ENCODE measurements at regions not wholly inside any gene's neighbourhood (a gene's known extent, or its start where the extent isn't known, plus 50 kb on each side); places are given as distances from the start of the nearest gene placed in this dataset.

DNA sequence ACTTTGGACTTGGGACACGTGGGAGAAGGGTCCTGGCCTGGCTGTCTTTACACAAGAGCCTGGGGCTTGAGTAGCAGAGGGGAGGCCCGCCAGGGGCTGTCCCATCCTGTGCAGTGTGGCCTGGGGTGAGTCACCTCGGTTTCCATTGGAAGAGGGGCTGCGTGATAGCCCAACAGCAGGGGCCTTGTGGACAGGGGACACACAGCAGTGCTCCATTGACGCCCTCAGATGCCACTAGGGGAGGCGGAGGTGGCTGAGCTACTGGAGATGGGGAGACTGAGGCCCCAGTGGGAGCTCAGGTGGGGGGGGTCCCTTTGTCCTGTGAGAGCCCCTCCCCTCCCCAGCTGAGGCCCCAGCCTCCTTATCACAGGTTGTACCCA, 50.0 kb upstream of the RNU6ATAC start:
- no peaks in the 10 kb centered on the region for H3K4me1 Mint-ChIP-seq (ENCODE audit: low read depth in 2 of 2)
- no peaks in the 10 kb centered on the region for H3K9me3 Mint-ChIP-seq
- no peak for ATAC-seq
- no peaks in the 10 kb centered on the region for H3K36me3 Mint-ChIP-seq
- no peak overlapping the region for H3K4me3 Mint-ChIP-seq
- no peaks in the 10 kb centered on the region for H3K27me3 Mint-ChIP-seq
- DNase-seq (ENCODE audit: low spot score): no peak
- H3K27ac Mint-ChIP-seq: no peak overlapping the region

GRCh38 chr9:134214766-134215419, 50.5 kb upstream of the RNU6ATAC start:
- H3K27ac Mint-ChIP-seq: no peak overlapping the region
- DNase-seq (ENCODE audit: low spot score): no peak
- no peaks in the 10 kb centered on the region for H3K36me3 Mint-ChIP-seq
- no peaks in the 10 kb centered on the region for H3K27me3 Mint-ChIP-seq
- no peaks in the 10 kb centered on the region for H3K9me3 Mint-ChIP-seq
- H3K4me3 Mint-ChIP-seq: no peak overlapping the region
- no peaks in the 10 kb centered on the region for H3K4me1 Mint-ChIP-seq (ENCODE audit: low read depth in 2 of 2)
- ATAC-seq: no peak

DNA sequence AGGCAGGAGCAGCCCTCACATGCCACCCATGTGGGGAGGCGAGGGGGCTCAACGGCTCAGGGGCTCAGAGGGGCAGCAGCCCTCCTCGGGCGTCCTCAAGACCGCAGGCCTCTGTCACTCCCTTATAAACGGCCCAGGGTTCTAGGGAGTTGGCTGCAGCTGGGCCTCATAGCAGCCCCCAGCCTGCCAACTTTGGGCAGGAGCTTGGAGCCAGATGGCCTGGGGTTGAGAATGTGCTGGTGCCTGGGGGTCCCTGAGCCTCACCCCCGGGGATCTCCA, 51.0 kb upstream of the RNU6ATAC start:
- no peak overlapping the region for H3K4me3 Mint-ChIP-seq
- H3K27me3 Mint-ChIP-seq: no peaks in the 10 kb centered on the region
- H3K27ac Mint-ChIP-seq: no peak overlapping the region
- ATAC-seq (no peak), DNase-seq (ENCODE audit: low spot score) (no peak)
- no peaks in the 10 kb centered on the region for H3K4me1 Mint-ChIP-seq (ENCODE audit: low read depth in 2 of 2)
- H3K9me3 Mint-ChIP-seq: no peaks in the 10 kb centered on the region
- H3K36me3 Mint-ChIP-seq: no peaks in the 10 kb centered on the region

- Mint-ChIP-seq H3K27ac (no peak overlapping the region), H3K36me3 (no peaks in the 10 kb centered on the region), H3K9me3 (no peaks in the 10 kb centered on the region), H3K4me3 (no peak overlapping the region), H3K27me3 (no peaks in the 10 kb centered on the region), H3K4me1 (ENCODE audit: low read depth in 2 of 2) (no peaks in the 10 kb centered on the region)
- ATAC-seq: no peak
- no peak for DNase-seq (ENCODE audit: low spot score)
Observed at GRCh38 chr9:134215699-134216448, 51.5 kb upstream of the RNU6ATAC start.

DNA sequence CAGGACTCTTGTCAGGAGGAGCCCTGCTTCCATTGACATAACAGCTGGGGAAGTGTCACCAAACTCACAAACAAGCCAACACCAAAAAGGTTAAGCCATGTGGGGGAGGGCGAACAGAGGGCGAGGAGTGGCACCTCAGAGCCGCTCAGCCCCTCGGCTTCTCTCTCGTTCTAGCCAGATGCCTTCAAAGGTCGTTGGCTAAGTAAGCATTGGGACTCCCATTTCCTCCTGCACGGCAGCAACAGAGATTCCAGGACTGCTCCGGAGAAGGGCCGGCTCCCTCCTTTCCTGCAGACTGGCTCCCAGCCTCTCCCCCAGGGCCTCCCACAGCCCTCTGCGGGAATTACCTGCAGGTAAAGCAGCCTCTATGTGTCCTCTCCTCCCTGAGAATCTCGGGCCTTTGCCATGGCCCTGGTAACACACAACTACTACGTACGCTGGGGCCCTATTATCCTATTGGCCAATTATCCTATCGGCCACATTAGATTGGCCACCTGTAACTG, 52.1 kb upstream of the RNU6ATAC start:
- no peaks in the 10 kb centered on the region for H3K4me1 Mint-ChIP-seq (ENCODE audit: low read depth in 2 of 2)
- no peaks in the 10 kb centered on the region for H3K27me3 Mint-ChIP-seq
- H3K27ac Mint-ChIP-seq: no peak overlapping the region
- ATAC-seq (no peak), DNase-seq (ENCODE audit: low spot score) (no peak)
- no peak overlapping the region for H3K4me3 Mint-ChIP-seq
- no peaks in the 10 kb centered on the region for H3K9me3 Mint-ChIP-seq
- H3K36me3 Mint-ChIP-seq: no peaks in the 10 kb centered on the region

GRCh38 chr9:134216961-134217360, 52.6 kb upstream of the RNU6ATAC start:
- no peaks in the 10 kb centered on the region for H3K9me3 Mint-ChIP-seq
- H3K36me3 Mint-ChIP-seq: no peaks in the 10 kb centered on the region
- H3K27me3 Mint-ChIP-seq: no peaks in the 10 kb centered on the region
- no peak for DNase-seq (ENCODE audit: low spot score)
- H3K4me1 Mint-ChIP-seq (ENCODE audit: low read depth in 2 of 2): no peaks in the 10 kb centered on the region
- H3K27ac Mint-ChIP-seq: no peak overlapping the region
- no peak for ATAC-seq
- no peak overlapping the region for H3K4me3 Mint-ChIP-seq

- Mint-ChIP-seq H3K4me3 (no peak overlapping the region), H3K9me3 (no peaks in the 10 kb centered on the region), H3K4me1 (ENCODE audit: low read depth in 2 of 2) (no peaks in the 10 kb centered on the region), H3K36me3 (no peaks in the 10 kb centered on the region), H3K27me3 (no peaks in the 10 kb centered on the region), H3K27ac (no peak overlapping the region)
- DNase-seq (ENCODE audit: low spot score) (no peak), ATAC-seq (no peak)
Observed at GRCh38 chr9:134217431-134218210, 53.3 kb upstream of the RNU6ATAC start.

DNA sequence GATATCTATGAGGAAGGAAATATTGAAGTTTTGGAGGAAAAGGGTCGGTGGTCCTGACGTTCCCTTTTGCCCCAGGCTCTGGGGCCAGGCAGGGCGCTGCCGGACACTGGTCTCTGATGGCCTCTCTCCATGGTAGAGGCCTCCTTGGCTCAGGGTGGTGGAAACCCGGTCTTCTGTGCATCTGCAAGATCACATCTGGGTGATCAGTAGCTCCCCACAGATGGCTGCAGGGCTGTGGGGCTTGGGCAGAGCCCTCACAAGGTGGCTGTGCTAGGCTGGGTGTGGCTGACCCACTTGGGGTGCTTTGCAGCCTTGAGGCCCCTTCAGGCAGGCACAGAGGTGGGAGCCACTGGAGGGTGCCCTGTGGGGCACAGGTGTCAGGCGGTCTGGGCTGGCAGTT, 53.9 kb upstream of the RNU6ATAC start:
- Mint-ChIP-seq H3K4me1 (ENCODE audit: low read depth in 2 of 2) (no peaks in the 10 kb centered on the region), H3K36me3 (no peaks in the 10 kb centered on the region), H3K4me3 (no peak overlapping the region), H3K27ac (no peak overlapping the region), H3K27me3 (no peaks in the 10 kb centered on the region), H3K9me3 (no peaks in the 10 kb centered on the region)
- ATAC-seq (no peak), DNase-seq (ENCODE audit: low spot score) (no peak)

- Mint-ChIP-seq H3K27ac (no peak overlapping the region), H3K4me1 (ENCODE audit: low read depth in 2 of 2) (no peaks in the 10 kb centered on the region), H3K9me3 (no peaks in the 10 kb centered on the region), H3K36me3 (no peaks in the 10 kb centered on the region), H3K4me3 (no peak overlapping the region), H3K27me3 (no peaks in the 10 kb centered on the region)
- no peak for DNase-seq (ENCODE audit: low spot score)
- ATAC-seq: no peak
Observed at GRCh38 chr9:134219646-134220060, 55.3 kb upstream of the RNU6ATAC start.

DNA sequence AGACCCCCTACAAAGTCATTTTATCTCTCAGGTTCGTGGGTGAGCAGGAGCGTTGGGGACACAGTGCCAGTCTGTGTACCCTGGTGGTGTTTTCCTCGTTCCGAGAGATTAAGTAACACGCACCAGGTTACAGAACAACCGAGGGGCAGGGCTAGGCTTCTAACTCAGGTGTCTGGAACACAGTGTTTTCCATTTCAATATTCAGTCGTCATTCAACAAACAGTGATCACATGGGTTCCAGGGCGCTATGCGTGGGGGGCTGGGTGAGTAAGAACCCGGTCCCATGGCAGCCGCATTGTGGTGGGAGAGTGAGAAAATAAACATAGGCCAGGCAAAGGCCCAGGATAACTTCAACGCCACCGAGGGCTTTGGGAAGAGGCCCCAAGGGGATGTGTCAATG, 55.9 kb upstream of the RNU6ATAC start:
- H3K4me3 Mint-ChIP-seq: no peak overlapping the region
- ATAC-seq (no peak), DNase-seq (ENCODE audit: low spot score) (no peak)
- H3K36me3 Mint-ChIP-seq: no peaks in the 10 kb centered on the region
- no peak overlapping the region for H3K27ac Mint-ChIP-seq
- H3K9me3 Mint-ChIP-seq: no peaks in the 10 kb centered on the region
- no peaks in the 10 kb centered on the region for H3K4me1 Mint-ChIP-seq (ENCODE audit: low read depth in 2 of 2)
- peaks cover 0 to 1% of the 10 kb centered on the region in 2 donors for H3K27me3 Mint-ChIP-seq

DNA sequence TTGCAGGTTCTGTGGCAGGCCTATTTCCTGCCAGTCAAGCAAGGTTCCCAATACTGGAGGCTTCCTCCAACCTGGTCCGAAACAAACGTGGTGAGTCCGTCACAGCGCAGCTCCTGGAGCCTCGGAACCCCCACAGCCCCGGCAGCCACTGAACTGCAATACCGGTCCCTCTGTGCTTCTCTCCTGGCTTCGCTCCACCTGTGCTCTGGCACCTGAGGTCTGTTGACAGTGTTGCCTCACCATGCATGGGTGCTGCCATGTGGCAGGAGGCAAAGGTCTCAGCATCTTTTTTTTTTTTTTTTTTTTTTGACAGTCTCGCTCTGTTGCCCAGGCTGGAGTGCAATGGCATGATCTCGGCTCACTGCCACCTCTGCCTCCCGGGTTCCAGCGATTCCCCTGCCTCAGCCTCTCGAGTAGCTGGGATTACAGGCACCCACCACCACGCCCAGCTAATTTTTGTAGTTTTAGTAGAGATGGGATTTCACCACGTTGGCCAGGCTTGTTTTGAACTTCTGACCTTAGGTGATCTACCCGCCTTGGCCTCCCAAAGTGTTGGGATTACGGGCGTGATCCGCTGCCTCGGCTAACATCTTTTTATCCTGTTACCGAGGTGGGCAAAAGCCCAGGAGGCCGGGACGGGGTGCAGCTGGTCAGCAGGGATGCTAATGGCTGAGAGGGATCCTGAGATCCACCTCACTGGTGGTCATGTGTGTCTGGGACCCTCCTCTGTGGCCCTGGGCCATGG, 57.1 kb upstream of the RNU6ATAC start:
- no peak for ATAC-seq
- no peak overlapping the region for H3K27ac Mint-ChIP-seq
- no peak for DNase-seq (ENCODE audit: low spot score)
- H3K4me1 Mint-ChIP-seq (ENCODE audit: low read depth in 2 of 2): no peaks in the 10 kb centered on the region
- H3K27me3 Mint-ChIP-seq: peaks cover 0 to 7% of the 10 kb centered on the region in 2 donors
- H3K4me3 Mint-ChIP-seq: no peak overlapping the region
- no peaks in the 10 kb centered on the region for H3K36me3 Mint-ChIP-seq
- no peaks in the 10 kb centered on the region for H3K9me3 Mint-ChIP-seq

- H3K9me3 Mint-ChIP-seq: no peaks in the 10 kb centered on the region
- no peaks in the 10 kb centered on the region for H3K4me1 Mint-ChIP-seq (ENCODE audit: low read depth in 2 of 2)
- H3K27me3 Mint-ChIP-seq: peaks cover 0 to 7% of the 10 kb centered on the region in 2 donors
- DNase-seq (ENCODE audit: low spot score) (no peak), ATAC-seq (no peak)
- no peaks in the 10 kb centered on the region for H3K36me3 Mint-ChIP-seq
- no peak overlapping the region for H3K27ac Mint-ChIP-seq
- H3K4me3 Mint-ChIP-seq: no peak overlapping the region
Observed at GRCh38 chr9:134222018-134222573, 57.7 kb upstream of the RNU6ATAC start.

GRCh38 chr9:134223091-134223490, 58.7 kb upstream of the RNU6ATAC start:
- ATAC-seq (no peak), DNase-seq (ENCODE audit: low spot score) (no peak)
- H3K4me1 Mint-ChIP-seq (ENCODE audit: low read depth in 2 of 2): no peaks in the 10 kb centered on the region
- H3K27me3 Mint-ChIP-seq: peaks cover 0 to 7% of the 10 kb centered on the region in 2 donors
- no peak overlapping the region for H3K27ac Mint-ChIP-seq
- H3K9me3 Mint-ChIP-seq: no peaks in the 10 kb centered on the region
- no peaks in the 10 kb centered on the region for H3K36me3 Mint-ChIP-seq
- H3K4me3 Mint-ChIP-seq: no peak overlapping the region
